HG02763 (cell line): ENCODE measurements at regions not wholly inside any gene's neighbourhood (a gene's known extent, or its start where the extent isn't known, plus 50 kb on each side); places are given as distances from the start of the nearest gene placed in this dataset.

Source experiments
- ATAC-seq: cut with Tn5 transposase; IDR thresholded peaks from one replicate; pipeline ENCODE4 v1.9.1; 2021; ENCODE audit warnings: mild to moderate bottlenecking, moderate library complexity; ENCODE audit not compliant: unreplicated experiment

DNA sequence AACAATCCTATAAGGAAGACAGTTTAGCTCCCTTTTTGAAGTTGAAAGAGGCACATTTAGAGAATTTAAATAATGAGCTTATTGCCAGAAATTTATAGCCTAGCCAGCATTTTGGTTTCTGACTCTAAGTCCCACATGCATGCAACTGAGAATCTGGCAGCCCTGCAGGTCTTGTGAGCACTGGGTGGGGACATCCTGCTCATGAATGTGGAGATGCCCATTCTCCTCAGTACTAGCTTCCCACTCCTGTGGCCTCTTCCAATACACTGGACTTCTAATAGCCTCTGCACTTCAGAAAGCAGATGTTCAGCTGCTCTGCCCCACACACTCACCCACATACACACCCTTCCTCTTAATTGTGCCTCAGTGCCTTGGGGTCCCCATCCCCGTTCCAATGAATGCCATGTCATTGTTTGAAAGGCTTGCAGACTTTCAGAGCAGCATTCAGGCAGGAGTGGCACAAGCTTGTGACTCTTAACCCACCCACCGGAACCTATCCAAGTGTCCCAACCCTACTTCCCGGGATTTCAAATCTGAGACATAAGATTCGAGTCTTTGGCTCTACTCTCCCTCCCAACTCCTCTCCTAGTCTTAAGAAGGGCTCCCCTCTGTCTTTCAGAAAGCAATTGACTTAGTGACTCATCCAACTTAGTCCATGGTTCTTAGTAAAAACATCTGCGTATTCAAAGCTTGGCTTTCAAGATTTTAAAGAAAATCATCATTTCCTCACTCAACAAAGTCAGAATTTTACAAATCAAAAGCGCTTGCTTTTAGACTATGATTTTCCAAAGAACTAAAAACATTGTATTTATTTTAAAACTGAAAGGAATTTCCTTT is 80.0 kb upstream of the FREM2 start:
- no peak for ATAC-seq

DNA sequence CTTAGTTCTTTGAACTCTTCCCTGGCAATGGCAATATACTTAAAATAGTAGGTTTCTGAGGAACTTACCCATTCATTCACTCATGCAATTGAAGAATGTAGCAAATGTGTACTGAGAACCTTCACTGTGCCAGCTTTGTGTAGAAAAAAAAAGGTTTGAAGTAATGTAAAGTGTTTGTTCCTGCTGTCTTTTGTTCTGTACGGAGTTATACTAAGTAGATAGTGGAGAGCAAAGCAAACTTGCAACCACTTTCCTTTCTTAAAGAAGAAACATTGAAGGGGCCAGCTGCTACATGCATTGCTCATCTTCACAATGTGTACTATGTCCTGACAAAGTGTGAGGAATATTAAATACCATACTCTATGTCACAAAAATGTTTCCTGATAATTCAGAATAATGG is 68.9 kb upstream of the FREM2 start:
- ATAC-seq: no peak

DNA sequence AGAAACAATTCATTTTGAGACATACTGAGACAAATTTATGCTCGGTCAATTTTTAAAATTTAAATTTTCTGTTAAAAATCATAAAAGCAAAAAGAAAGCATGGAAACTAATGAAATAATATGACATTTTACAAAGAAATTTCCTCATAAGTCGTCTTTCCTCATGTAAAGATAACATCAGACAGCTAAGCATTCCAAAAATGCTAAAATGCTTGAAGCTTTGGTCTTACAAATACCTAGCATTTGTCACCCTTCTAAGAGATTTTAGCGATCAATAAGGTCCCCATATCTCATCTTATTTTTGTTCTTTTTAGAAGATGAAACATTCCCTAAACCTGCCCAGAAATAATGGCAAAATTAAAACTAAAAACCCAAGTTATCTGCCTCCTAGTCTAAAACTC is 68.5 kb upstream of the FREM2 start:
- ATAC-seq: no peak

DNA sequence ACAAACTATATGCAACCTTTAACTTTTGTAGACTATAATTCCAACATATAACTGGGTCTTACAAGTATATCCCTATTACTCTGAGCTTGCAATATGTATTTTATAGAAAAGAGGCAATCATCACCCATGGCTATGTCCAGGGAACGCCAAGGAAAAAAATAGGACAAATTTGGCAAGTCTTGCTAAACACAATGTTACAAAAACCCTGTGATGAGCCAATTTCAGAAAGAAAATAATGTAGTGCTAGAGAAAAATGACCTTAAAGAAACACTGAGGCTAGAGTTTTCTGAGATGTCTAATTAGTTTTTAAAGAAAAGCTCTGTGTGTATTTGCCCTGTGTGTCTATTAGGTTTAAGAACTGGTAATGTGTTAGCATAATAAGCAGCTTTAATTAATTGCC is 68.0 kb upstream of the FREM2 start:
- no peak for ATAC-seq

DNA sequence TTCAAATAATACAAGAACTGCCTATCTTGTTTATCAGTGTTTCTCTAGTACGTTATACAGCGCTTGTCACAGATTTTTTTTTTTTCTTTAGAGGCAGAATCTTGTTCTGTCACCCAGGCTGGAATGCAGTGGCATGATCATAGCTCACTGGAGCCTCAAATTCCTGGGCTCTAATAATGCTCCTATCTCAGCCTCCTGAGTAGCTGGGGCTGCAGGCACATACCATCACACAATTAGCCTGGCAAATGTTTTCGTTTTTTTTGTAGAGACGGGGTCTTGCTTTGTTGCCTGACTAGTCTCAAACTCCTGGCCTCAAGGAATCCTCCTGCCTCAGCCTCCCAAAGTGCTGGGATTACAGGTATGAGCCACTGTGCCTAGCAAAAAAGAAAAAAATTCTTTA is 66.0 kb upstream of the FREM2 start:
- ATAC-seq: no peak

DNA sequence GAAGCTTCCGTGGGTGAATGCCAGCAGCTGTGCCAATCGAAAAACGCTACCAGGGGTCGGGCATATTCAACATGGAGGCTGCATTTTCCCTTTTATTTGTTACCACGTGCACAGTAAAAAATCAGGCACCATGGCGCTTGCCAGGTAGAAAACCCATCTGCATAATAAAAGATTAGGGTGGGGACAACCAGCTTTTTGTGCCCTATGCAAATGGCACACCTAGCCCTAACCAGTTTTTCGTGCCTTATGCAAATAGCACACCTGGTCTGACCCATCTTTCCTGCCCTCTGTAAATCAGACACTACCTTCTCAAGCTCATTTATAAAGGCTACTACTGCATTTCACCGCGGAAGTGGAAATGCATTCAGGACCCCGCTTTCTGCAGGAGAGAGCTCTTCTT is 62.1 kb upstream of the FREM2 start:
- ATAC-seq: no peak

DNA sequence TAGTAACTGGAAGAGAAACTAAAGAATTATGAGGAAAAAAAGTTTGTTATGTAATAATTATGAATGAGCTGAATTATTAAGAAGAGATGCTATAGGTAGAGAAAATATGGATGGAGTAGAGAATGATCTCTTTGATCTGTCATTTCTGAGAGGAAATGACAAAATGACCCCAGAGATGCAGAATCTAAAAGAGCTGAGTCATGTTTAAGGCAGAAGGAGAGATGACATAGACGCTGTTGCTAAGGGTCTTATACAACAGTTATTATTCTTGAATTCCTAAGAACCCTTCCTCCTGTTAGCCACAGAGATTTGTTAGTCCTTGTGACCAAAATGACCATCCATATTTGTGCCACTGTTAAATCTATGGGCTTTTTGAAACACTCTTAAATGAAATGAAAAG is 58.3 kb upstream of the FREM2 start:
- ATAC-seq: no peak

DNA sequence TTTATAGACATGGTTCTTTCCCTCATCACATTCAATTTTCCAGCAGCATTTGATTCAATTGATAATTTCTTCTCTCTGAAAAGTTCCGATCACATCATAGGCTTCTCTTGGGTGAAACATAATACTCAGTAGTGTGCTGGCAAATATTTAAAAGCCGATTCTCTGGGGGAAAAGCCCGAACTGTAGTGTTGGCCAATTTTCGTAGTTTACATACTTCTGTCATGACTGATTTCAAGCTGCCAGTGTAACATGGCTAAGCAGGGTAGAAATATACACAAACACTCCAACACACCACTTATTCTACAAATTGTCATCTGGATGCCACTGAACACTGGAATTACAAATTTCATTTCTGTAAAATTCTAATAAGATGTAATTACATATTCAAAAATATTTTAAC is 56.1 kb upstream of the FREM2 start:
- no peak for ATAC-seq

DNA sequence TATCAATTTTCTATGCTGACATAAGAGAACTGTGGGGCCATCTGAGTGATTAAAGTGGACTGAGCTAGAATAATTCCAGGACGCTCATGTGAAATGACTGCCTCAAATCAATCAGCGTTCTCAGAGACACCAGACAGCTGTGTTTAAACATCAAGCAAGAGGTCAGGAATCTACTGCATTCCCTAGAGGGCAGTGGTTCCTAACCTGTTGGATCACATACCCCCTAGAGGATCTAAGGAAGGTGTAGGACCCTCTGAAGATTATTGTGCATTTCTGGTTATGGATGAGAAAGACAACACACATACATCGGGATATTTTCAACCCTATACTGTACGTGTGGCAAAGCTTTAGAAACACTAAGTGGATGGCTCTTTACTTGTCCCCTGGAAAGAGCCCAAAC is 51.8 kb upstream of the FREM2 start:
- no peak for ATAC-seq

DNA sequence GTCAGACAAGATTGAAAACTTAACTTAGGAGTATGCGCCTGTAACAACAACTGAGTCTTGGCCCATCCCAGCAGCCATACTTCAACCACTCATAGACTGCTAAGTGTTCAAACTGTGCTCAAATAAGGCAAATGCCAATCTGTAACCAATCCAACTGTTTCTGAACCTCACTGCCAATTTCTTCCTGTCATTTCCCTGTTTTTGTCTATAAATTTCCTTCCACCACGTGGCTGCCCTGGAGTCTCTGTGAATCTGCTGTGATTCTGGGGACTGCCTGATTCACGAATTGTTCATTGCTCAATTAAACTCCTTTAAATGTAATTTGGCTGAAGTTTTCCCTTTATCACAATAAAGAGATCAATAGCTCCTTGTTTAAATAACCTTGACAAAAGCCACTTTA is 50.8 kb upstream of the FREM2 start:
- ATAC-seq: no peak

DNA sequence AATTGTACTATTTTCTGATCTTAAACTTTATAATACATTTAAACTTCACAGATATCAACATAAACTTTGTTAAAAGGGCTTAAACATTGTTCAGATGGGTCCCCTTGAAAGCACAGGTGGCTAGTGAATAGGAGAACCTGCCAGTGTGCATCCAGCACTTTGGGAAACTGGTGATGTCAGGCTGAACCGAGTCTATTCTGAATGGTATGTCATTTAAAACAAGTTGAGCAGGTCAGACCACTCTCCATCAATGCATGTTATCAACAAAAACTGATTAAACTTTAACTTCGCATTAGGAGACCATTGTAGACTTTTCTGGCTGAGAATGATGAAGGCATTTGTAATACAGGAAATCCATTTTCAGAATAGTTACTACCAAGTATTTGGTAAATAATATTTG is 50.1 kb upstream of the FREM2 start:
- no peak for ATAC-seq
